Gastroesophageal sphincter (tissue), 3 donors: ENCODE measurements at regions not wholly inside any gene's neighbourhood (a gene's known extent, or its start where the extent isn't known, plus 50 kb on each side); places are given as distances from the start of the nearest gene placed in this dataset.

Experiments used
- CTCF ChIP-seq, 4 experiments: fragments of 200-600 bp in 2 of 4; fragments of 450-650 bp in 2 of 4; sonication (generic) in 1 of 4; IDR thresholded peaks; one replicate each; pipeline ENCODE4 v1.5.1; 2017 to 2019; ENCODE audit warnings: antibody characterized with exemption in 4 of 4, mild to moderate bottlenecking in 2 of 4, moderate library complexity in 2 of 4
- EP300 ChIP-seq: sonication (generic); formaldehyde crosslinking; IDR thresholded peaks from one replicate; pipeline ENCODE4 v1.6.1; 2017; ENCODE audit warnings: antibody characterized with exemption, mild to moderate bottlenecking
- POLR2A ChIP-seq, 2 donors: fragments of 450-650 bp; IDR thresholded peaks; one replicate each; pipeline ENCODE4 v1.6.1; 2017; ENCODE audit warnings: antibody characterized with exemption in 2 of 2, mild to moderate bottlenecking in 2 of 2, moderate library complexity in 1 of 2
- POLR2AphosphoS5 ChIP-seq: sonication (generic); formaldehyde crosslinking; IDR thresholded peaks from one replicate; pipeline ENCODE4 v1.6.1; 2017; ENCODE audit warnings: antibody characterized with exemption

GRCh38 chr5:56463944-56464571 lies 230.9 kb upstream of the ANKRD55 start:
- TF ChIP-seq CTCF (IDR thresholded peaks at IDR 0.05) (no peak), POLR2A (IDR thresholded peaks at IDR 0.05) (no peak), POLR2AphosphoS5 (no peak), EP300 (no peak)
